HPDE6-E6E7 (cell line): ENCODE measurements at regions not wholly inside any gene's neighbourhood (a gene's known extent, or its start where the extent isn't known, plus 50 kb on each side); places are given as distances from the start of the nearest gene placed in this dataset.
A peak's percentile ranks its signal among the peaks of the same experiment; 100 is the strongest.
"Not testable (repeated sequence)": the region's sequence is repeated elsewhere in the genome, so short reads cannot be mapped to it uniquely, and the experiment has no call there.

Experiments
- DNase-seq: peaks from one replicate; pipeline ENCODE4 v3.0.0; 2011; ENCODE audit warnings: missing footprints; ENCODE audit errors: extremely low spot score

GRCh38 chr12:90829044-90829443 lies 125.9 kb downstream of the CCER1 start:
- DNase-seq: no peak

DNA sequence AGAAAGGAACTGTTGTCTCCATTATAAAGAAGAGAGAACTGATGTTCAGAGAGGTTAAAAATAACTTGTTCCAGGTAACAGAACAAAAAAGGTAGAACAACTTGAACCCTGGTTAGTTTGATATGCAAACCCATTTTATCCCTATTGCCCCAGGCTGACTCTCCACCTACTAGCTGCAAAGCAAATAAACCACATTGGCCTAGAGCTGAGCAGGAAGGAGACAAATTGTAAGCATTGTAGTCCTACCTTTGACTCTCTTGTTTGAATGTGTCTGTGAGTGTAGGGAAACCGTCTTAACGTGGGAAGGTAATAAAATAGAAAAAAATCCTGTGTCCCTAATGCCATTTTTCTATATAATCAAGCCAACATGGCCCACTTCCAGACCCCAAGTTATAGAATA lies 126.4 kb downstream of the CCER1 start:
- DNase-seq: no peak

DNA sequence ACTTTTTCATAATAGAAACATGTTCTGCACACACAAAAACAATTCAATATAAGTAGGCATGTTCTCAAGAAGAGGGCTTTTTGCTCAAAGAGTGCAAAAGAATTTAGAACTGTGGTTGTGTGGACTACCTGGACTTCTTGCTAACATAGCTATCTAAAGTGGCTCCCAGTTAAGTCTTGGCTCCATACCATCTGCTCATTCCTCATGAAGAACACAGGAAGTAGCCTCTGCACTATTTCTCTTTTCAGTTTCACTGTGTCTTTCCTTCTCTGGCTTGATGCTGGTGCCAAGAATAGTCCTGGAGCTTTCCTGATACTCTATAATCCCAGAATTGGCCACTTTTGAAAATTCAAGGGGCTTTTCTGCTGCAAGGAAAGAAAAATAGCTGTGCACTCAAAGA lies 127.4 kb downstream of the CCER1 start:
- DNase-seq: no peak

DNA sequence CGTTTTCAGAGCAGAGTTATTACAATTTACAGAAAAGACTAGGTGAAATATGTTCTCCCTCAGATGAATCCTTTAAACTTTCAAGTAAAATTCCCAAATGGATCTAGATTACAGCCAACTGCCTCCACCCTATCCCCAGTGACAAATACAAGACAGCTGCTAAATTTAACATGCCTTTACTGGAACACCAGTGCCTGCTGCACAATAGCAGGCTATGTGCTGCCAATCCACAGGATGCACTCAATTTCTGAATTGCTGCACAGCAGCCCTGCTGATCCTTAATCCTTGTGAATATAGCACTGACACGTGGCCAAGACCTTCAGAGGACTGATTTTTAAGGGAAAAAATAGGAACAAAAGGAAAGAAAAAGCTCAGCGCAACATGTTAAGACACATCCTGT lies 128.9 kb downstream of the CCER1 start:
- DNase-seq: no peak

GRCh38 chr12:90823859-90824258 lies 131.1 kb downstream of the CCER1 start:
- DNase-seq: no peak

GRCh38 chr12:90819709-90820108 lies 135.3 kb downstream of the CCER1 start:
- DNase-seq: no peak

- DNase-seq: peak; percentile 33
These were observed 138.5 kb downstream of the CCER1 start for GRCh38 chr12:90816353-90817089.

DNA sequence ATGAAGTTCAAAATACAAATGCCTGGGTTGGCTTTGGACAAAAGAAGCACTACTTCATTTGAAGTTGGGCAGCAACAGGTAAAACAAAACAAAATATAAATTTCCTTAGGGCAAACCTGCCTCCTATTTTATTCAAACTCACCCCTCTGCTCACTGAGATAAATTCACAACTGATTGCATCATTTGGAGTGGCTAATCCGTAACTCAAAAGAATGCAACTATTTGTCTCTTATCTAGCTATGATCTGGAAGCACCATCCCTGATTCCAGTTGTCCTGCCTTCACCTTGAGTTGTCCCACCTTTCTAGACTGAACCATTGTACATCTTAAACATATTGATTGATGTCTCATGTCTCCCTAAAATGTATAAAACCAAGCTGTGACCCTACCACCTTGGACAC lies 145.0 kb downstream of the CCER1 start:
- no peak for DNase-seq

DNA sequence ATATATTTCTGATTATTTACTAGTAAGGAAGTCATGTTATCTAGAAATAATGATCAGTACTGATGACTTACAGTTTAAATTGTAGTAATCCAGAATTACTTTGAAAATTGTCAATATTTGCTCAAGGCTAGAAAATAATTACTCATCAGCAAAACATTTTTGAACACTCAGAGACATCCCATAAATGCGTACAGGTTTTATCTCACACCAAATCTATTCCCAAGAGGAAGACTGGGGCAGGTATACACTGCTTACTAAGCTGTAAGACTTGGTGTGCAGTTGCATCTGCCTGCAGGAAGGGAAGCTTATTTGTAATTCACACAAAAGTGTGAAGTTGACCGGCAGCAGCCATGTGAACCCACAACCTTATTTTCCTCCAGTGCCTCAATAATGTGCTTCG lies 146.4 kb downstream of the CCER1 start:
- no peak for DNase-seq

GRCh38 chr12:90802727-90803126 lies 152.2 kb downstream of the CCER1 start:
- DNase-seq: no peak

DNA sequence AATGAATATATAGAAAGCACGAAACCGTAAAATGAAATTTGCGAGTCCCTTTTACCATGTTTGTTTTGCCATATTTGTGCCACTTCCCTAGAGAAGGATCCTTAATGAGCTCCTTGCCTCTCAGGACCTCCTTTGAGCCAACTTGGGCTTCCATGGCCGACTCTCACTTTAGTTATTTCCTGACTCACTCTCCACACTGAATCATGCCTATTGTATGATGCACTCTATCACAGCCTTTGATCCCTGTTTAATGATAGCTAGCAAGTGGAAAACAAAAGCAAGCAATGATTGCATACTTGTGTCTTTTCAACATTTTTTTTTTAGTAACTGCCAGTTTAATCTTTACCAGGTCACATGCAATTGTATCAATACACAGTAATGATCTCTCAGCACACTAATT lies 153.2 kb downstream of the CCER1 start:
- DNase-seq: peak; percentile 47

DNA sequence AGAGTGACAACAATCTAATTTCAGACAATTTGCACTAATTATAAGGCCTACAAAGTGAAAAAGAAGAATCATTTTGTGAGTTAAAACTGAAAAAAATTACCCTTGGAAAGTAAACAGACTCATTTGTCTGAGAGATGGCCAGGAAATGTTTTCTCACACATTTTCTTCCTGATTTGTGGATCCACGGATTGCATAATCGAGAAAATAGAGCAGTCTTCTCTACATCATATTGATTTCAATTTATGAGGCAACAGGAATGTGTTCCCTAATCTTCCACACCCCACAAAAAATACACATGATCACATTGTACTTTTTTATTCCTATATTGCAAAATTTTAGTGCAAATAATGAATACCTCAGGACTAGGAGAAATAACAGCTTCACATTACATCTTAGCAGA lies 160.8 kb downstream of the CCER1 start:
- no peak for DNase-seq

DNA sequence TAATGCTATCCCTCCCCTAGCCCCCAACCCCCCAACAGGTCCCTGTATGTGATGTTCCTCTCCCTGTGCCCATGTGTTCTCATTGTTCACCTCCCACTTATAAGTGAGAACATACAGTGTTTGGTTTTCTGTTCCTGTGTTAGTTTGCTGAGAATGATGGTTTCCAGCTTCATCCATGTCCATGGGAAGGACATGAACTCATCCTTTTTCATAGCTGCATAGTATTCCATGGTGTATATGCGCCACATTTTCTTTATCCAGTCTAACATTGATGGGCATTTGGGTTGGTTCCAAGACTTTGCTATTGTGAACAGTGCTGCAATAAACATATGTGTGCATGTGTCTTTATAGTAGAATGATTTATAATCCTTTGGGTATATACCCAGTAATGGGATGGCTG lies 162.3 kb downstream of the CCER1 start:
- not testable (repeated sequence) for DNase-seq

GRCh38 chr12:90791445-90791844 lies 163.5 kb downstream of the CCER1 start:
- DNase-seq: no peak

GRCh38 chr12:90790747-90791146 lies 164.2 kb downstream of the CCER1 start:
- no peak for DNase-seq

DNA sequence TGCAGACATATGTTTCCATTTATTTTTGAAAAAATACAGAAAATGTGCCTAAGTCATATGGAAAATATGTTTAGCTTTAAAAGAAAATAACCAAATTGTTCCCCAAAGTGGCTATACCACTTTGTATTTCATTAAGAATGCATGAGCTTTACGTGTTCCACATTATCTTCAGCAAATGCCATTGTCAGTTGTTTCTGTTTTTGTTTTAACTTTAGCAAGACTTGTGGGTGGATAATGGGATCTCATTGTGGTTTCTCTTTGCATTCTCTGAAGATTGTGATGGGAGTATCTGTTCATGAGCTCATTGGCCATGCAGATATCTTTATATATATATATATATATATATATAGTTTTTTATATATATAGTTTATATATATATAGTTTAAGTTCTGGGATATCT lies 181.5 kb downstream of the CCER1 start:
- no peak for DNase-seq

- no peak for DNase-seq
These were observed 184.1 kb downstream of the CCER1 start for GRCh38 chr12:90770861-90771260.

DNA sequence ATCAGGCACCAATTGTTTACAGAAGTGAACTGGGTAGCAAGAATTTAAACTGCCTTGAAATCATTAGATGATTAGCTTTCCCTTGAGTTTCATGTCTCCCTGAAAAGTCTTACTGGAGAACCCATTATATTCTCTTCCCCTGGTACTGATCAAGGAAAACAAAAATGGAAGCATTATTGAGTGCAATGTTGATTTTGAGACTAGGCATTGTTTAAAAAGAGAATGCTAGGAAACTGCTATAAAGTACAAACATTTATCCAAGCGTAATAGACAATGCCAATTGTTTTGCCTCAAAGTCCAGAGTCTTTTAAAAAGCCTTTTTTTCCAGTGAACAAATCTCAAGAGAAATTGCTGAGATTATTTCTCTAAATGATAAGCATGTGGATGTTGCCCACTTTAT lies 197.0 kb downstream of the CCER1 start:
- no peak for DNase-seq

GRCh38 chr12:90745211-90745610 lies 209.8 kb downstream of the CCER1 start:
- no peak for DNase-seq

DNA sequence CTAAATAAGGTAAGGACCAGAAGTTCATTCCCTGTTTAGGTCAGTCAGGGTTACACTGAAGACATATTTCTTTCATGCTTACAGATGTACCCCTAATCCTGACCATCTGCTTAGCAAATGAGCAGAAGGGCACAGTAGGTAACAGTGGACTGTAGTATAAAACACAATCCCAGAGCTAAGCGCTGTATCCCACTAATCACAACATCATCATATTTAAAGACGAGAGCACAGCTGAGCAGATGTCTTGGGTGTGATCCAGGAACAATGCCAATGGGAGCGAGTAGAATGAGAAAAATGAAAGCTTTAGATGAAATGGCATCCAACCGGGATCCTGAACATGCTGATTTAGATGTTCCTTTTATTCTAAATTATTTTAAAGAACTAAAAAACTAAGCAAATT lies 213.4 kb downstream of the CCER1 start:
- no peak for DNase-seq

- no peak for DNase-seq
These were observed 225.2 kb downstream of the CCER1 start for GRCh38 chr12:90729736-90730135.

- no peak for DNase-seq
These were observed 242.3 kb downstream of the CCER1 start for GRCh38 chr12:90712671-90713070.

DNA sequence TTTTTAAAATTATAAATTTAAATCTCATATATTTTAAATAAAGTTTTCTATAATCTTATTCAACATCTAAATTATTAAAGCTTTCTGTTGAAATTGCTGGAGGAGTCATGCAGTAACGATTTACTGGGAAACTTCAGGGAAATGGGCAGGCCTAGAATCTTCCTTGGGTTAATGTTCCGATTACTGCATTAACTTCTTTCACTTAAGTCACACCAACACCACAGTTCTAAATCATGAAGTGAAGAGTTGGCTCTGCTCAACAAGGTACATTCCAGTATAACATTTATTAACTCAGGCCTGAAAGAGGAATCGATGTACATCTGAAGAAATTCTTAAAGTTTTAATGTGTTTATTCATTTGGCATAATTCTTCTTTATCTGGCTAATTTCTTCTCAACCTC lies 244.3 kb downstream of the CCER1 start:
- no peak for DNase-seq

DNA sequence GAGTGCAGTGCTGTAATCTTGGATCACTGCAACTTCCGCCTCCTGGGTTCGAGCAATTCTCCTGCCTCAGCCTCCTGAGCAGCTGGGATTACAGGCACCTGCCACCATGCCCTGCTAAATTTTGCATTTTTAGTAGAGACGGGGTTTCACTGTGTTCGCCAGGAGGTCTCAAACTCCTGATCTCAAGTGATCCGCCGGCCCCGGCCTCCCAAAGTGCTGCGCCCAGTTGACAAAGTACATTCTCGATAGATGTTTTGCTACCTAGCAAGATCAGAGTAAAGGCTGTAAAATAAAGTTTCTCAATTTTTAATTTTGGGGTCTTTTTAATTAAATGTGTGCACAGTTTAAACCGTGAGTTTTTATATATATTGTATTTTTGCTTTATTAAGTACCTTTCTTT lies 248.9 kb downstream of the CCER1 start:
- no peak for DNase-seq
